ENCODE measurements at regions not wholly inside any gene's neighbourhood (a gene's known extent, or its start where the extent isn't known, plus 50 kb on each side); places are given as distances from the start of the nearest gene placed in this dataset.

DNA sequence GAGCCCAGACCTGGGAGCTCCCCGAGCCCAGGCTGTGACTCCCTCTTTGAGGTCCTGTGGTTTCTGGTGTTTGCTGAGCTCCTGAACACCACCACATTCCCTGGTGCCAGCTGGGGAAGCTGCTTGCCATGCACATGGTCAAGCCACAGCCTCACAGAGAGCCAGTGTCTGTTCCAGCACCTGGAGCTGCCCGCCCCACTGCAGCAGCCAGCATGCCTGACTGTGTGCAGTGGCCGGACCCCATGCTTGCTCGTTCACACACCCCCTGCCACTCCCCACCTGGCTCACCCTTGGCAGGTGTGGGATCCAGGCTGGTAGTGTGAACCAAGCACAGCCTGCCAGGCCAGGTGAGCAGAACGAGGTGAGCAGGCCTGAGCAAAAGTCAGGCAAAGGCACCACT is 95.6 kb upstream of the FAM9C start:
- ATAC-seq (no peak), DNase-seq (ENCODE audit: low read depth, low spot score) (no peak)
- POLR2A ChIA-PET, result no interaction called here
- no TSS peak for BruUV-seq (replicated peaks)
- no peaks in the 10 kb centered on the region for H3K27me3 ChIP-seq (ENCODE audit: control insufficient read depth, insufficient read depth, low read length)
- intact Hi-C loops (cut with micrococcal nuclease; ENCODE audit: unreplicated experiment) (no loop called here), in situ Hi-C loops (cut with HindIII; ENCODE audit: low pct_unique_long_range_greater_than_20kb, low sequenced_read_pairs) (no loop called here)
- no peaks in the 10 kb centered on the region for H3K4me1 ChIP-seq (ENCODE audit: control insufficient read depth, insufficient read depth, low read length)
- no peak overlapping the region for H3K4me3 ChIP-seq (ENCODE audit: low read depth in 2 of 2, low read length in 2 of 2)
- no peaks in the 10 kb centered on the region for H3K9me3 ChIP-seq (ENCODE audit: control insufficient read depth, insufficient read depth, low read depth, low read length)
- H3K27ac ChIP-seq (ENCODE audit: low read length), result no peak overlapping the region
- H3K36me3 ChIP-seq (ENCODE audit: control insufficient read depth, insufficient read depth, low read length), result no peaks in the 10 kb centered on the region
- CTCF ChIA-PET, result no interaction called here
- TF ChIP-seq POLR2AphosphoS5 (IDR thresholded peaks at IDR 0.05; ENCODE audit: low read depth, low read length), result no peak
- no peak for TF ChIP-seq TCF7L2 (IDR thresholded peaks at IDR 0.05; ENCODE audit: low read depth, low read length)
- TF ChIP-seq SIN3A (IDR thresholded peaks at IDR 0.05; ENCODE audit: borderline replicate concordance, insufficient read depth, low read depth, low read length), result no peak
- TF ChIP-seq, protein P1, sequence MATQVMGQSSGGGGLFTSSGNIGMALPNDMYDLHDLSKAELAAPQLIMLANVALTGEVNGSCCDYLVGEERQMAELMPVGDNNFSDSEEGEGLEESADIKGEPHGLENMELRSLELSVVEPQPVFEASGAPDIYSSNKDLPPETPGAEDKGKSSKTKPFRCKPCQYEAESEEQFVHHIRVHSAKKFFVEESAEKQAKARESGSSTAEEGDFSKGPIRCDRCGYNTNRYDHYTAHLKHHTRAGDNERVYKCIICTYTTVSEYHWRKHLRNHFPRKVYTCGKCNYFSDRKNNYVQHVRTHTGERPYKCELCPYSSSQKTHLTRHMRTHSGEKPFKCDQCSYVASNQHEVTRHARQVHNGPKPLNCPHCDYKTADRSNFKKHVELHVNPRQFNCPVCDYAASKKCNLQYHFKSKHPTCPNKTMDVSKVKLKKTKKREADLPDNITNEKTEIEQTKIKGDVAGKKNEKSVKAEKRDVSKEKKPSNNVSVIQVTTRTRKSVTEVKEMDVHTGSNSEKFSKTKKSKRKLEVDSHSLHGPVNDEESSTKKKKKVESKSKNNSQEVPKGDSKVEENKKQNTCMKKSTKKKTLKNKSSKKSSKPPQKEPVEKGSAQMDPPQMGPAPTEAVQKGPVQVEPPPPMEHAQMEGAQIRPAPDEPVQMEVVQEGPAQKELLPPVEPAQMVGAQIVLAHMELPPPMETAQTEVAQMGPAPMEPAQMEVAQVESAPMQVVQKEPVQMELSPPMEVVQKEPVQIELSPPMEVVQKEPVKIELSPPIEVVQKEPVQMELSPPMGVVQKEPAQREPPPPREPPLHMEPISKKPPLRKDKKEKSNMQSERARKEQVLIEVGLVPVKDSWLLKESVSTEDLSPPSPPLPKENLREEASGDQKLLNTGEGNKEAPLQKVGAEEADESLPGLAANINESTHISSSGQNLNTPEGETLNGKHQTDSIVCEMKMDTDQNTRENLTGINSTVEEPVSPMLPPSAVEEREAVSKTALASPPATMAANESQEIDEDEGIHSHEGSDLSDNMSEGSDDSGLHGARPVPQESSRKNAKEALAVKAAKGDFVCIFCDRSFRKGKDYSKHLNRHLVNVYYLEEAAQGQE (IDR thresholded peaks at IDR 0.05; ENCODE audit: insufficient read depth in 1 of 2, low read depth in 2 of 2, low read length in 1 of 2), result no peak
- TF ChIP-seq, protein P2, sequence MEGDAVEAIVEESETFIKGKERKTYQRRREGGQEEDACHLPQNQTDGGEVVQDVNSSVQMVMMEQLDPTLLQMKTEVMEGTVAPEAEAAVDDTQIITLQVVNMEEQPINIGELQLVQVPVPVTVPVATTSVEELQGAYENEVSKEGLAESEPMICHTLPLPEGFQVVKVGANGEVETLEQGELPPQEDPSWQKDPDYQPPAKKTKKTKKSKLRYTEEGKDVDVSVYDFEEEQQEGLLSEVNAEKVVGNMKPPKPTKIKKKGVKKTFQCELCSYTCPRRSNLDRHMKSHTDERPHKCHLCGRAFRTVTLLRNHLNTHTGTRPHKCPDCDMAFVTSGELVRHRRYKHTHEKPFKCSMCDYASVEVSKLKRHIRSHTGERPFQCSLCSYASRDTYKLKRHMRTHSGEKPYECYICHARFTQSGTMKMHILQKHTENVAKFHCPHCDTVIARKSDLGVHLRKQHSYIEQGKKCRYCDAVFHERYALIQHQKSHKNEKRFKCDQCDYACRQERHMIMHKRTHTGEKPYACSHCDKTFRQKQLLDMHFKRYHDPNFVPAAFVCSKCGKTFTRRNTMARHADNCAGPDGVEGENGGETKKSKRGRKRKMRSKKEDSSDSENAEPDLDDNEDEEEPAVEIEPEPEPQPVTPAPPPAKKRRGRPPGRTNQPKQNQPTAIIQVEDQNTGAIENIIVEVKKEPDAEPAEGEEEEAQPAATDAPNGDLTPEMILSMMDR (IDR thresholded peaks at IDR 0.05), result no peak

DNA sequence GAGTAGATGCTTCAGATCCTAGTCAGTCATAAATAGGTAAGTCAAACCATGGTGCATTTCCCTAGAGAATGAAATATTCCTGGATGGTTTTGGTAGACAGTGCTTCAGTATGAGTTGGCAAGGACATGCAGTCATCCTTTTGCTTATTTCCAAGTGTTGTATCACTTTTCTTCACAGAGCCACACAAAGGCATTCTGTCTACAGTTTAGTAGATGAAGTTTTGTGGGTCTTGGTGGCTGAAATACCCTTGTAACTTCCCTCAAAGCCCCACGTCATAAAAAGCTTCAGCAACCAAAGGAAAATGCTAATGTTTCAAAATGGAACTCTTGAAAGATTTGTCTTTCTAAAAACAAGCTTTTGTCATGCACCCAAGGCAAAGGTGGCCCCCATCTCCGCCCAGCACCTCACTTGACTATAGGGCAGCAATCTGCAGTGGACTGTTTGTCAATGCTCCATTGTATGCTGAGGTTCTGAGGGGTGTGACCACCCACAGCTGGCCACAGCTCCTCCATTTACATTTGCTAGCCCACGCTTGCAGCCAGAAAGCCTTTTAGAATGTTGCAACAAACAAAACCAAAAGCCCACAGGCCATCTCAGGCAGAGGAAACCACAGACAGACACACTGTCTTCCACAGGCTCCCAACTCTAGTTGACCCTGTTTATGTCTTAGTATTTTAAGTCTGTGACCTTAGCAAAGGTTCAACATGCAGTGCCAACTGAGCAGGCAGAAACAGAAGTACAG is 87.1 kb upstream of the FAM9C start:
- intact Hi-C loops (cut with micrococcal nuclease; ENCODE audit: unreplicated experiment), result no loop called here
- H3K9me3 ChIP-seq (ENCODE audit: control insufficient read depth, insufficient read depth, low read depth, low read length), result no peaks in the 10 kb centered on the region
- in situ Hi-C loops (cut with HindIII; ENCODE audit: low pct_unique_long_range_greater_than_20kb, low sequenced_read_pairs), result no loop called here
- ATAC-seq (no peak), DNase-seq (ENCODE audit: low read depth, low spot score) (no peak)
- no TSS peak for BruUV-seq (replicated peaks)
- H3K4me1 ChIP-seq (ENCODE audit: control insufficient read depth, insufficient read depth, low read length), result no peaks in the 10 kb centered on the region
- H3K4me3 ChIP-seq (ENCODE audit: low read depth in 2 of 2, low read length in 2 of 2), result no peak overlapping the region
- POLR2A ChIA-PET, result no interaction called here
- H3K27me3 ChIP-seq (ENCODE audit: control insufficient read depth, insufficient read depth, low read length), result no peaks in the 10 kb centered on the region
- CTCF ChIA-PET, result interaction anchor here (0.7 kb wide), 1 partner anchor 355 kb away, joined by 3 read pairs; no protein-coding TSS in a partner anchor
- TF ChIP-seq POLR2AphosphoS5 (IDR thresholded peaks at IDR 0.05; ENCODE audit: low read depth, low read length) (no peak), TCF7L2 (IDR thresholded peaks at IDR 0.05; ENCODE audit: low read depth, low read length) (no peak), SIN3A (IDR thresholded peaks at IDR 0.05; ENCODE audit: borderline replicate concordance, insufficient read depth, low read depth, low read length) (no peak)
- TF ChIP-seq, protein P2 (IDR thresholded peaks at IDR 0.05), result no peak
- TF ChIP-seq, protein P1 (IDR thresholded peaks at IDR 0.05; ENCODE audit: insufficient read depth in 1 of 2, low read depth in 2 of 2, low read length in 1 of 2), result no peak
- H3K27ac ChIP-seq (ENCODE audit: low read length), result peak overlapping the region; percentile 48; the same call in 1 of the 2 replicates
- no peaks in the 10 kb centered on the region for H3K36me3 ChIP-seq (ENCODE audit: control insufficient read depth, insufficient read depth, low read length)
